Spleen (tissue), 11 donors: ENCODE measurements at regions not wholly inside any gene's neighbourhood (a gene's known extent, or its start where the extent isn't known, plus 50 kb on each side); places are given as distances from the start of the nearest gene placed in this dataset.

Source experiments
- DNase-seq: peaks from one replicate; pipeline ENCODE4 v3.0.0-alpha.2; 2020
- H3K27ac ChIP-seq, 8 donors: fragments of 200-600 bp; sonication (generic) in 7 of 8; 1 replicate in 4 of 8; 2 replicates in 4 of 8; pipeline versions ENCODE4 v1.5.0 to v1.8.0; 2016 to 2021; ENCODE audit warnings: inconsistent platforms in 4 of 8, mild to moderate bottlenecking in 4 of 8, moderate library complexity in 1 of 8
- H3K27me3 ChIP-seq, 7 donors: fragments of 200-600 bp; sonication (generic) in 6 of 7; replicated peaks in 1 of 7; 1 replicate in 4 of 7; 2 replicates in 3 of 7; pipeline versions ENCODE4 v1.5.0 to v1.8.0; 2016 to 2021; ENCODE audit warnings: inconsistent platforms in 3 of 7, mild to moderate bottlenecking in 1 of 7
- H3K36me3 ChIP-seq, 6 donors: fragments of 200-600 bp; sonication (generic) in 5 of 6; 1 replicate in 4 of 6; 2 replicates in 2 of 6; pipeline versions ENCODE4 v1.5.0 to v1.8.0; 2016 to 2021; ENCODE audit warnings: inconsistent platforms in 2 of 6
- H3K4me1 ChIP-seq, 6 donors: fragments of 200-600 bp; sonication (generic) in 5 of 6; 1 replicate in 3 of 6; 2 replicates in 3 of 6; pipeline versions ENCODE4 v1.5.0 to v1.8.0; 2016 to 2021; ENCODE audit warnings: inconsistent platforms in 3 of 6
- H3K4me3 ChIP-seq, 8 donors: fragments of 200-600 bp; sonication (generic) in 7 of 8; 1 replicate in 4 of 8; 2 replicates in 4 of 8; pipeline versions ENCODE4 v1.5.0 to v1.8.0; 2016 to 2021; ENCODE audit warnings: inconsistent platforms in 4 of 8, mild to moderate bottlenecking in 4 of 8, moderate library complexity in 2 of 8
- H3K9me3 ChIP-seq, 8 donors: fragments of 200-600 bp; sonication (generic) in 7 of 8; 1 replicate in 4 of 8; 2 replicates in 4 of 8; pipeline versions ENCODE4 v1.5.0 to v1.8.0; 2016 to 2021; ENCODE audit warnings: inconsistent platforms in 4 of 8
- CTCF ChIP-seq, 11 experiments: fragments of 200-600 bp in 7 of 11; fragments of 450-650 bp in 4 of 11; sonication (generic) in 4 of 11; IDR thresholded peaks in 8 of 11; conservative IDR thresholded peaks in 3 of 11; 1 replicate in 7 of 11; 2 replicates in 4 of 11; pipeline versions ENCODE4 v1.4.0 to v1.8.0; 2016 to 2021; ENCODE audit warnings: antibody characterized with exemption in 11 of 11, inconsistent platforms in 4 of 11, mild to moderate bottlenecking in 1 of 11
- POLR2A ChIP-seq, 3 donors: fragments of 450-650 bp; IDR thresholded peaks; one replicate each; pipeline ENCODE4 v1.5.1; 2017; ENCODE audit warnings: antibody characterized with exemption in 3 of 3, mild to moderate bottlenecking in 1 of 3
- POLR2AphosphoS5 ChIP-seq, 3 donors: sonication (generic); formaldehyde crosslinking; IDR thresholded peaks; one replicate each; pipeline ENCODE4 v1.5.1; 2017; ENCODE audit warnings: antibody characterized with exemption in 3 of 3
- WGBS, 5 donors: extraction: QIAGEN DNeasy Blood & Tissue Kit in 3 of 5; methylation state at CpG; one replicate each; pipeline versions ENCODE4 v1.1.5 to v1.1.7; 2013 to 2018; 5-methylcytosine and 5-hydroxymethylcytosine counted together
- intact Hi-C: fragments of 100-400 bp; cut with DNase I; formaldehyde crosslinking; loops from one replicate; pipeline ENCODE4 v1.15.0; 2023; ENCODE audit warnings: low total_unique reads
- donor health status: healthy with polysubstance abuse.
- donor health status: DM: no; HTN: no; CAD: no; lungs with moderate emphysema.
- donor health status: DM: no; HTN: no; CAD: no.
- donor health status: Bipolar disorder and iron deficiency.
- donor health status: healthy.
- donor health status: DM: no; HTN: no; CAD: no.
- donor health status: DM: yes; HTN: yes; CAD: no.

- Histone ChIP-seq H3K9me3 (peaks cover 0 to 3% (median 0%) of the 10 kb centered on the region in 8 donors), H3K4me1 (no peaks in the 10 kb centered on the region), H3K27me3 (no peaks in the 10 kb centered on the region), H3K36me3 (no peaks in the 10 kb centered on the region), H3K27ac (no peak overlapping the region), H3K4me3 (no peak overlapping the region)
- DNase-seq: no peak
- intact Hi-C loops: no loop called here
- 85 to 92% (median 87%) methylated on average over 7 of the region's 7 CpGs for WGBS, 5 donors
- TF ChIP-seq POLR2AphosphoS5 (IDR thresholded peaks at IDR 0.05): no peak
- TF ChIP-seq POLR2A (IDR thresholded peaks at IDR 0.05): no peak
- no peak for TF ChIP-seq CTCF (IDR thresholded peaks at IDR 0.05 in 8 of 11, conservative IDR thresholded peaks at IDR 0.05 in 3 of 11)
Measured at GRCh38 chrX:7638078-7638710, 204.8 kb upstream of the VCX start.

- peaks cover 0 to 11% (median 0%) of the 10 kb centered on the region in 8 donors for H3K9me3 ChIP-seq
- no peak for DNase-seq
- H3K27ac ChIP-seq: no peak overlapping the region
- intact Hi-C loops: no loop called here
- 54 to 66% (median 59%) methylated on average over 3 of the region's 3 CpGs for WGBS, 5 donors
- H3K4me1 ChIP-seq: no peaks in the 10 kb centered on the region
- TF ChIP-seq POLR2AphosphoS5 (IDR thresholded peaks at IDR 0.05) (no peak), CTCF (IDR thresholded peaks at IDR 0.05 in 8 of 11, conservative IDR thresholded peaks at IDR 0.05 in 3 of 11) (no peak), POLR2A (IDR thresholded peaks at IDR 0.05) (no peak)
- H3K36me3 ChIP-seq: no peaks in the 10 kb centered on the region
- H3K4me3 ChIP-seq: no peak overlapping the region
- no peaks in the 10 kb centered on the region for H3K27me3 ChIP-seq
Measured at GRCh38 chrX:7637066-7637465, 205.9 kb upstream of the VCX start.

GRCh38 chrX:7635604-7636003 lies 207.4 kb upstream of the VCX start:
- Histone ChIP-seq H3K4me3 (no peak overlapping the region), H3K27ac (no peak overlapping the region), H3K4me1 (no peaks in the 10 kb centered on the region), H3K9me3 (peaks cover 0 to 13% (median 0%) of the 10 kb centered on the region in 8 donors), H3K27me3 (no peaks in the 10 kb centered on the region), H3K36me3 (no peaks in the 10 kb centered on the region)
- WGBS, 5 donors: 76 to 90% (median 83%) methylated on average over 3 of the region's 3 CpGs
- intact Hi-C loops: no loop called here
- TF ChIP-seq POLR2AphosphoS5 (IDR thresholded peaks at IDR 0.05) (no peak), POLR2A (IDR thresholded peaks at IDR 0.05) (no peak), CTCF (IDR thresholded peaks at IDR 0.05 in 8 of 11, conservative IDR thresholded peaks at IDR 0.05 in 3 of 11) (no peak)
- DNase-seq: no peak

GRCh38 chrX:7620560-7620959 lies 222.4 kb upstream of the VCX start:
- WGBS, 5 donors: 47 to 73% (median 60%) methylated on average over 3 of the region's 3 CpGs
- Histone ChIP-seq H3K27ac (no peak overlapping the region), H3K4me1 (no peaks in the 10 kb centered on the region), H3K9me3 (no peaks in the 10 kb centered on the region), H3K27me3 (no peaks in the 10 kb centered on the region), H3K4me3 (no peak overlapping the region), H3K36me3 (no peaks in the 10 kb centered on the region)
- TF ChIP-seq POLR2AphosphoS5 (IDR thresholded peaks at IDR 0.05) (no peak), POLR2A (IDR thresholded peaks at IDR 0.05) (no peak), CTCF (IDR thresholded peaks at IDR 0.05 in 8 of 11, conservative IDR thresholded peaks at IDR 0.05 in 3 of 11) (no peak)
- DNase-seq: no peak
- intact Hi-C loops: no loop called here
